Midbrain (tissue), 1 donor: ENCODE measurements at regions not wholly inside any gene's neighbourhood (a gene's known extent, or its start where the extent isn't known, plus 50 kb on each side); places are given as distances from the start of the nearest gene placed in this dataset.
"Not testable (repeated sequence)": the region's sequence is repeated elsewhere in the genome, so short reads cannot be mapped to it uniquely, and the experiment has no call there.

ENCODE experiments used
- DNase-seq: peaks from one replicate; lab custom pipeline; 2025; lab: John Stamatoyannopoulos, UW

- no peak for DNase-seq
Measured at GRCh38 chrX:848386-848785, 217.8 kb downstream of the SHOX start.

GRCh38 chrX:843306-843705 is 212.7 kb downstream of the SHOX start:
- no peak for DNase-seq

DNA sequence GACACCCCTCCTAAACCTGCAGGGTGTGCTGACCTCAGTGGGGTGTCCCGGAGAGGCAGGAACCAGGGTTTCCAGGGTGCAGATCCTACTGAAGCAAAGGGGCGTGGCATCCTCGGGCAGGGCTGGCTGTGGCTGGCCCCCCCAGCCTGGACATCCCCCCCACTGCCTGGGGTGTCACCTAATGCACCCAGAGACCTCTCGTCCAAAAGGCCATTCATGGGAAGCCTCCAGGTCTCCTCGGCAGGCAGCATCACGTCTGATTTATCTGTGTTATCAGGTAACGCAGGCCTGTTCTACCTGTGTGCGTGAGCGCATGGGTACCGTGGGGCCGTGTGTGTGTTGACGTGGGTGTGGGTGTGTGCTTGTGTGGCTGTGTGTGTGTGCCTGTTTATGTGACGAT is 210.0 kb downstream of the SHOX start:
- no peak for DNase-seq

DNA sequence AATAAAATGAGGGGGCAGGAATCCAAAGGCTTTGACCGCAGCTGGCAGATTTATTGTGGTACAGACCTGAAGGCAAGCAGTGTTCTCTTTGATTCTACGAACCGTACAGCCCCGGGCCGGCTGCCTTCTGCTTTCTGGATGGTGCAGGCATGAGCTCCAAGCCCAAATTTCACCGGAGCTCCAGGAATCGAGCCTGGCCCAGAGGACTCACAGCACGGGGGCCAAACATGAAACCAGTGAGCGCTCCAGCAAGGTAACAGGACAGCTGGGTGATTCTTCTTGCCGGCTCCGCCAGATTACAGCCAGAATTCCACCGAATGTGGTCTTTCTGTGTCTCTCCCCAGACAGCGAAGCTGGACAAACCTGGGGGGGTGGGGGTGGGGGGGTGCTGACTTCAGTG is 208.1 kb downstream of the SHOX start:
- DNase-seq = not testable (repeated sequence)

DNA sequence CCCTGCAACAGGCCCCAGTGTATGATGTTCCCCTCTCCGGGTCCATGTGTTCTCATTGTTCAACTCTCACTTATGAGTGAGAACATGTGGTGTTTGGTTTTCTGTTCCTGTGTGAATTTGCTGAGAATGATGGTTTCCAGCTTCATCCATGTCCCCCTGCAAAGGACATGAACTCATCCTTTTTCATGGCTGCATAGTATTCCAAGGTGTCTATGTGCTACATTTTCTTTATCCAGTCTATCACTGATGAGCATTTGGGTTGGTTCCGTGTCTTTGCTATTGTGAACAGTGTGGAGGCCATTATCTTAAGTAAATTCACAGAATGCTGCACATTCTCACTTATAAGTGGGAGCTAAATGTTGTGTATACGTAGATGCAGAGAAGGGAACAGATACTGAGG is 205.3 kb downstream of the SHOX start:
- DNase-seq = not testable (repeated sequence)

DNA sequence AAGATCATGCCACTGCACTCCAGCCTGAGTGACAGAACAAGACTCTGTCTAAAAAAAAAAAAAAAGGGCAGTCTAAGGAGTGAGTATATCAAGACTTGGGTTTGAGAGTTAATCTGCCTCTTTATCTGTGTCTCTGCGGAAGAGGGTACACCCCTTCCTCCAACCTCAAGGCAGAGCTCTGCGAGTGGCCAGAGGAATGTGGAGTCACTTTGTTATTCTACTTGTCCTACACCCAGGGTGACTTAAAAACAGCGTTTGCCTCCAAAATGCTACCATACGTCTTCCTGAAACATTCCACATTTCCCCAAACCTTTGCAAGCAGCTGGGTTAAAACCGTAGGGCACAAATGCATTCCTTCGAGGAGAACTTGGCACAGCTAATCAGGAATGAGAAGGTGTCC is 199.9 kb downstream of the SHOX start:
- no peak for DNase-seq

DNA sequence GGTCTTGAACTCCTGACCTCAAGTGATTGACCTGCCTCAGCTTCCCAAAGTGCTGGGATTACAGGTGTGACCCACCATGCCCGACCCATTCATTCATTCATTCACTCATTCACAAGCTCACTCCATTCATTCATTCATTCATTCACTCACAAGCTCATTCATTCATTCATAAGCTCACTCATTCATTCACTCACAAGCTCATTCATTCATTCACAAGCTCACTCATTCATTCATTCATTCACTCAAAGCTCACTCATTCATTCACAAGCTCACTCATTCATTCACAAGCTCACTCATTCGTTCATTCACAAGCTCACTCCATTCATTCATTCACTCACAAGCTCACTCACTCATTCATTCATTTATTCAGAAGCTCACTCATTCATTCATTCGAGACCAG is 198.6 kb downstream of the SHOX start:
- DNase-seq = no peak

- DNase-seq = no peak
Measured at GRCh38 chrX:828411-828959, 197.9 kb downstream of the SHOX start.

DNA sequence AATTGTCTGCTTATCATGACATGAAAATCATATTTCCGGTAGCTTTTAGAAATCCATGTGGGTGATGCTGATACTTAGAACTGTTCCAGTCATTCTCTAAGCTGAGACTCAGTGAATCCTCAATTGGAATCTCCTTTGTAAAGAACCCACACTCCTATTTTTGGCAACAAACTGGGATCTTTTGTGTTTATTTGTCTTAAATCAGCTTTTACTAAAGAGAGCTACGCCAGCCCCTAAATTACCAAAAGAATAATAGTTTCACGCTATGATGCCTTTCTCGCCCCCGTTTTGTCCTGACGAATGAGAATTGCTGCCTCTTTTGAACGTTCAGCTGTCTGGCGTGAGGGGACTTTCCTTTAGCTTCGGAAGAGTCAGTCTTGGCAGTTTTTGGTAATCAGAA is 195.9 kb downstream of the SHOX start:
- DNase-seq = no peak

GRCh38 chrX:825991-826390 is 195.4 kb downstream of the SHOX start:
- no peak for DNase-seq

DNA sequence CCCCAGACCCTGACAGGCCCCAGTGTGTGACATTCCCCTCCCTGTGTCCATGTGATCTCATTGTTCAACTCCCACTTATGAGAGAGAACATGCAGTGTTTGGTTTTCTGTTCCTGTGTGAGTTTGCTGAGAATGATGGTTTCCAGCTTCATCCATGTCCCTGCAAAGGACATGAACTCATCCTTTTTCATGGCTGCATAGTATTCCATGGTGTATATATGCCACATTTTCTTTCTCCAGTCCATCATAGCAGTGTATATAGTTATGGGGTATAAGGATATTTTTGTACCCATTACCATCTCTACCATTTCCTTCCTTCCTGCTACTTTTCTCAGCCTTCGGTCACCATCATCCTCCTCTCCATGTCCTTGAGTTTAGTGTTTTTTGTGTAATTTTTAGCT is 192.5 kb downstream of the SHOX start:
- DNase-seq = not testable (repeated sequence)

DNA sequence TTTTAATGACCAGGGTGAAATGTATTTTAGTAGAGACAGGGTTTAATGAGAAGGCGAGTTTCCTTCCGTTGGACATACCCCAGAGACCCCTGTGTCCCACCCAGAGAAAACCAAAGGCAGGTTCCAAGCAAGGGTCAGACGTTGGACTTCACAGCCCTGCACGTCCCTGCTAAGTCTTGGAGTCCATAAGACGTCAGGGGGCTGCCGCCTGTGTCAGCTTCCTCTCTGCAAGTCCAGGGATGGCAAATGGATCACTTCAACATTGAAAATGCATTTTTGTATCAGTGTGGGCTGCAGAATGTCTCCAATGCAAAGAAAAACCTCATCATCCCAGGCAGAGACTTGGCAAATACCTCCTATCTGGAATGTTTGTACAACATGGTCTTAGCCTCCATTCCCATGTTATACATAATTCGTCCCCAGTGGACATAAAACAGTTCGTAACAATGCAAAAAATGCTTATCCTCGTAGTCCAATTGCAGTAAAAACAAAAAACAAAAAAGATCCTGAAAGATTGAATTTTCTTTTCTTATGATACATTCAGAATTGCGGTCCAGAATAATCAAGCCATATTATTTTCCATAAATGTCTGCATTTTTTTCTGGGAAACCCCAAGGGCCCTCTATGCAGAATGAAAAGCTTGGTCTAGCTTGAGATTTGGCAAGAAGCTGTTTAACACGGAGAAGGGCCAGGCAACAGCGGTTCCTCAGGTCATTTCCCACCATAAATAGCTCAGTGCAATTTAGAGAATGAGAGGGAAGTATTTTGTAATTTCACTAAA is 190.9 kb downstream of the SHOX start:
- DNase-seq = no peak

GRCh38 chrX:819684-820083 is 189.1 kb downstream of the SHOX start:
- no peak for DNase-seq

DNA sequence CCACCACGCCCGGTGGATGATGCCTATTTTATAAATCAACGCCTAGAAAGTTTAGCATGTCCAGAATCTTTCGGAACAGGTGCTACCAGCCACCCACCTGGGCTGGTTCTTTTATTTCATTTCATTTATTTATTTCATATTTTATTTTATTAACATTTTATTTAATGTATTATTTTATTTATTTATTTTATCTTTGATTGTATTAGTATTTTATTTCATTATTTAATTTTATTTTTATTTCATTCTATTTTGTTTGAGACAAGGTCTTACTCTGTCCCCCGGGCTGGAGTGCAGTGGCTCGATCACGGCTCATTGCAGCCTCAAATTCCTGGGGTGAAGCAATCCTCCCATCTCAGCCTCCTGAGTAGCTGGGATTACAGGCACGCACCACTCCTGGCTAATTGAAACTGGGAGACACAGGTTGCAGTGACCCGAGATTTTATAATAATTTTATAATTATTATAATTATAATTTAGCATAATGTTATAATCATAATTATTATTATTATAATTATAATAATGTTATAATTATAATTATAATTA is 187.2 kb downstream of the SHOX start:
- no peak for DNase-seq

DNA sequence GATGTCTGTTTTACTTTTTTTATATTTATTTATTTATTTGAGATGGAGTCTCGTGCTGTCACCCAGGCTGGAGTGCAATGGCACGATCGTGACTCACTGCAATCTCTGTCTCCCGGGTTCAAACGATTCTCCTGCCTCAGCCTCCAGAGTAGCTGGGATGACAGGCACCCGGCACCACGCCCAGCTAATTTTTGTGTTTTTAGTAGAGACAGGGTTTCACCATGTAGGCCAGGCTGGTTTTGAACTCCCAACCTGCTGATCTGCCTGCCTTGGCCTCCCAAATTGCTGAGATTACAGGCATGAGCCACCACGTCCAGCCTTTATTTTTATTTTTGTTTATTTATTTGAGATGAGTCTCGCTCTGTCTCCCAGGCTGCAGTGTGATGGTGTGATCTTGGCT is 186.6 kb downstream of the SHOX start:
- not testable (repeated sequence) for DNase-seq

DNA sequence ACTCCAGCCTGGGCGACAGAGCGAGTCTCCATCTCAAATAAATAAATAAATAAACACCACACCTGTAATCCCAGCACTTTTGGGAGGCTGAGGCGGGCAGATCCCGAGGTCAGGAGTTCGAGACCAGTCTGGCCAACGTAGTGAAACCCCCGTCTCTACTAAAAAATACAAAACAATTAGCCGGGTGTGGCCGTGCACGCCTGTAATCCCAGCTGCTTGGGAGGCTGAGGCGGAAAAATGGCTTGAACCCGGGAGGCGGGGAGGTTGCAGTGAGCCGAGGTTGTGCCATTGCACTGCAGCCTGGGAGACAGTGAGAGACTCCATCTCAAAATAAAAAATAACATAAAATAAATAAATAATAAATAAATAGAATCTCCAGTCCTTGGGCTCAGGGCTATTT is 185.8 kb downstream of the SHOX start:
- no peak for DNase-seq

GRCh38 chrX:810186-810585 is 179.6 kb downstream of the SHOX start:
- DNase-seq = no peak

DNA sequence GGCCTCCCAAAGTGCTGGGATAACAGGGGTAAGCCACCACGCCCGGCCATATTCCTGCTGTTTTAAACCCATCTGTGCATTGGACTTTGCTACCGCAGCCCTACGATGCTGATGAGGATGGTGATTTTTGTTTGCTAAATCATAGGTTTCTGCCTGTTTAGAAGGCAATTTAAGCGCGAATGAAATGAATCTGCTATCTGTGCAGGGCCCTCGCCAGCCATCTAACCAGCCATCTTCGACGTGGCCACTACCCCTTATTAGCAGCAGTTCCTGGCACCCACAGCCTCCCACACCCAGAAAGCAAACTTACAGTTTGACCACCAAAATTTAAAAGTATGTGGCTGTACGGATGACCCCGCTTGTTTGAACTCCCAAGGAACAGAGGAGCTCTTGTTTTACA is 178.5 kb downstream of the SHOX start:
- DNase-seq = no peak

DNA sequence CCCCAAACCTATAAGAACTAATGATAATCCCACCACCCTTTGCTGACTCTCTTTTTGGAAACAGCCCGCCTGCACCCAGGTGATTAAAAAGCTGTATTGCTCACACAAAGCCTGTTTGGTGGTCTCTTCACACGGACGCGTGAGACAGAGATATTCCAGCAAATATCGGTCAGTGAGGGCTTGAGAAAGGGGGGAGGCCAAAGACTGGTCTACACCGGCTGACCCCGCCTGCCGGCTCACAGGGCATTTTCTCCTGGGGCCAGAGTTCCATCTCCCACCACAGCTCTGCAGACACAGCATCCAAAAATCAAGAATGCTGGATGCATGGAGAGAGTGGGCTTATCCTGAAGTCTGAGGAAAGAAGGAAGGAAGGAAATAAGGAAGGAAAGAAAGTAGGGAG is 176.0 kb downstream of the SHOX start:
- DNase-seq = no peak

DNA sequence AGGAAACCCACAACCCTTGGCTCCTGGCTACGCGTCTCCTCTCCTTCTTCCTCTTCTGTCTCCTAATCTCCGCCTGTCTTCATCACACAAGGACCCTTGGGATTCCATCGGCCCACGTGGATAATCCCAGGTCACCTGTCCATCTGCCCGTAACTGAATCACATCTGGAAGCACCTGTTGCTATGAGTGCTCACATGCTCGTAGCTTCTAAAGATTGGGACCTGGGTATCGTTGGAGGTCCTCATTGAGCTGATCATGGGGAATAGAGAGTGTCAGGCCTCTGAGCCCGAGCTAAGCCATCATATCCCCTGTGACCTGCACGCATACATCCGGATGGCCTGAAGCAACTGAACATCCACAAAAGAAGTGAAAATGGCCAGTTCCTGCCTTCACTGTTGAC is 175.4 kb downstream of the SHOX start:
- no peak for DNase-seq

GRCh38 chrX:805103-805670 is 174.6 kb downstream of the SHOX start:
- DNase-seq = no peak

DNA sequence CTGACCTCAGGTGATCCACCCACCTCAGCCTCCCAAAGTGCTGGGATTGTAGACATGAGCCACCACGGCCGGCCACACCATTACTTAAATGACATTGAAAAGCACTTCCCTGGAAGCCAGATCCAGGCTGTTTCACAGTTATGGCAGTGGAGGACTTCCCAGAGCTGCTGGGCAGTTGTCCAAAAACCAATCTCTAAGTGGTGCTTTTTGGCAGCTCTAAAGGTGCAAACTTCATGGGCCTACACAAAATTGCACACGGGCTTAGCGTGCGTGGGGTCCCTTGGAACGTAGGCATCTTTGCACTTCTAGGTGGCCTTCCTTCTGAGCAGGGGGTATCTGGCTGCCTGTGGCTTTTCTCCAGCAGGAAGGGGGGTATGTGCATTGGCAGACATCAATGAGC is 172.3 kb downstream of the SHOX start:
- no peak for DNase-seq

GRCh38 chrX:799808-800207 is 169.2 kb downstream of the SHOX start:
- DNase-seq = no peak
